Inferior parietal cortex (tissue), 1 donor: ENCODE measurements at regions not wholly inside any gene's neighbourhood (a gene's known extent, or its start where the extent isn't known, plus 50 kb on each side); places are given as distances from the start of the nearest gene placed in this dataset.
A peak's percentile ranks its signal among the peaks of the same experiment; 100 is the strongest.

Experiments
- DNase-seq: peaks from one replicate; pipeline ENCODE4 v3.0.0-alpha.2; 2016; ENCODE audit errors: extremely low spot score

DNA sequence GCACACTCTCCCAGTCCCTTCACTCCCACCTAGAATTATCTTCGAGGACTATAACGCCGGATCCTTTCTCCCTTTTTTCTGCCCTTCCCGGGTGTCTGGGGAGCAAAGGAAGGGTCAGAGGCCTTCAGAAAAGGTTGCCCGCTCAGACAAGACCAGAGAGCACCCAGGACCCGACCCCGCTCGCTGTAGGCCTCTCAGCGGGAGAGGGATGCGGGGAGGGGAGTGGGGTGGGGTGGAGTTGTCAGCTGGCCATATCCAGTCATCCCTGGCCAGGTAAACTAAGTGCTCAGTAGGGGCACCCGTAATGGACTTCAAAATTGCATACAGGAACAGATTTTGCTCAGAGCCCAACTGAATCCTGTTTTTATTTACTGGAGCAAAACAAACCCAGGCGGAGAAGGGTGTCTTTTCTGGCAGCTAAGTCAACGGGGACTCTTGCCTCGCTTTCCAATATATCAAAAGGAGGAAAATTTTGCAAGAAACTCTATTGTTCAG is 65.0 kb downstream of the NOL4 start:
- peak; percentile 22 for DNase-seq

- DNase-seq: peak; percentile 68
These were observed 65.6 kb downstream of the NOL4 start for GRCh38 chr18:34158881-34159690.

- DNase-seq: no peak
These were observed 71.0 kb downstream of the NOL4 start for GRCh38 chr18:34153711-34154110.

DNA sequence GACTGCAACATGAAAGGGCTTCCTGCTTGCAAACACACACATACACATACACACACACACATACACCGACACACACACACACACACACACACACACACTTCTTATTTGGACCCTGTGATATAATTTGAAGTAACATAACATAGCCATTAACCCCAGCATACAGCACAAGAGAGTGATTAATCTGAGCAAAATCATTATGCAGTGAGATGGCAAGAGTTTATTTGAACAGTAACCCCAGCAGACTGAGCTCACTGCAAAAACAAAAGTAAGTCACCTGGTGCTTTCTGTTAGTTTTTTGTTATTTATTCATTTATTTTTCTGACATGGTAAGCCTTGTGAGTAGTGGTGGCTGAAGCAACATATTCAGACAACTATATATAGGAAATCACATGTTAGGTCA is 93.7 kb downstream of the NOL4 start:
- DNase-seq: no peak

- DNase-seq: no peak
These were observed 96.3 kb downstream of the NOL4 start for GRCh38 chr18:34128436-34128835.

DNA sequence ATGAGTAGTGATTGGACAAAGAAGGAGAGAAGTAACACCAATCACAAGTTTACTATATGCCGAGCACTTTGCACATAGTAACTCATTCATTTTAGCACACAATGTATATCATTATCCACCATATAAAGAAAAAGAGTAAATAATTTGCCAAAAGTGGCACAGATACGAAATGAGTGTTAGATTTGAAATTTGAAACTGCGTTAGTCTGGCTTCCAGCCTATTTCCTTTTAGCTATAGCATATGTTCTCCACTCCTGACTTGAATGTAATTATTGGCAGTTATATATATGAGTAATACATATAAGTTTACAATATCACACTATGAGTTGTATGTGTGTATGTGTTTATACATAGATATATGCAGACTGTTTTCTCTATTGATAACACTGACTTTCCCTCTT is 98.6 kb downstream of the NOL4 start:
- DNase-seq: peak; percentile 16

DNA sequence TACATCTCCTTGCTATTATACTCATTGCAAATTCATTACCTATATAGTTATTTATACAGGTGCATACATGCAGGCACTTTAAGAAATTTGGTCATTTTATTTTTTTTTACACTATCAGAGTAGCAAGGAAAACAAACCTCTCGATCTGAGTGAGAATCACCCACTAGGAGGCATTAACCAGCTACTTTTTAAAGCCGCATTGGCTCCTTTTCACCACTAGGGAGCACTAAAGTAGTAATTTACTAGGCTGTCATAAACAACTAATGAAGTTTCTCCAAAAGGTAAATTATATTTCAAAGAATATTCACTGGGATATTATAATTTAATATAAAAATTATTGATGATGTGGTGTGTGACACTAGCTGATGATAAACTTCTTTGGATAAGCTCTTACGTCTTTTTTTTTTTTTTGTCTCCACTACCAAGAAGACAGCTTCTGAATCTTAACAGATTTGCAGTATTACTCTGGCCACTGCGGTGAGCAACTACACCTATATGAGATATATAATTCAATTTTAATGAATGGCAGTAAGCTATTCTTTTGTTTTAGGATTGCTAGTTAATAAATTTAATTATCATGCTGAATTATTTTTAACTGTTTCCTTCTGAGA is 101.9 kb downstream of the NOL4 start:
- DNase-seq: peak; percentile 79

GRCh38 chr18:34121200-34121721 is 103.5 kb downstream of the NOL4 start:
- no peak for DNase-seq

GRCh38 chr18:34120294-34120693 is 104.4 kb downstream of the NOL4 start:
- no peak for DNase-seq

- DNase-seq: no peak
These were observed 107.4 kb downstream of the NOL4 start for GRCh38 chr18:34117319-34117718.

GRCh38 chr18:34115409-34116081 is 109.2 kb downstream of the NOL4 start:
- DNase-seq: no peak

GRCh38 chr18:34114996-34115395 is 109.7 kb downstream of the NOL4 start:
- DNase-seq: no peak

- no peak for DNase-seq
These were observed 116.5 kb downstream of the NOL4 start for GRCh38 chr18:34108206-34108605.

DNA sequence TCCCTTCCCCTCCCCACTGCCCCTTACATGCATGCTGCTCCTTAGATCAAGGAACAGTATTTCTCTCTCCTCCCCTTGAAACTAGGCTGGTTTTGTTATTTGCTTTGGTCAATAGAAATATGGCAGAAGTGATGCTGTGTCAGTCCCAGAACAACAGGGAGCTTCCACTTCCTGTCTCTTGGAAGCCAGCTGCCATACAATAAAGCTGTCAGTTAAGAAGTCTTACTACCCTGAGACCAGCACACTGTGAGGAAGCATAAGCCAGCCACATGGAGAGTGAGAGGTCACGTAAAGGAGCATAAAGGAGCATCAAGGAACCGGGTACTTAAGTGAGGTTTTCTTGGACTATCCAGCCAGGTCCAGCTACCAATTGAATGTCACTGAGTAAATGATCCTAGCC is 126.6 kb downstream of the NOL4 start:
- no peak for DNase-seq

- DNase-seq: no peak
These were observed 127.4 kb downstream of the NOL4 start for GRCh38 chr18:34097312-34097711.

DNA sequence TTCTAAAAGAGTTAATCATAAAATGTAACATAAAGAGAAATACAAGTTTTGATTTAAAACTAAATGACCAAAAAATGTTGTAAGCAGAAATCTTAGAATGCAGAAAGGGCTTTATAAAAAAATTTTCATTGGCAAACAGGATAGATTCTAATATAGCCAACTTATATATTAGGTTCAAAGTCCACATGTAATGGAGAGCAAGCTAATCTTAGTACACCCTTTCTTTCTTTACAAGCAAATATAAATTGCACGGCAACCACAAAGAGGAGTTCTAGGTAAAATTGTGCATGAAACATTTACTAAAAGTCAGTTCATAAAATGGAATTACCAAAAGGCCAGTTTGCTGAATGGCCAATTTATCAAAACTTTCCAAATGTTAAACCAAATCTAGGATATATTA is 130.6 kb downstream of the NOL4 start:
- DNase-seq: no peak

GRCh38 chr18:34092796-34093195 is 131.9 kb downstream of the NOL4 start:
- no peak for DNase-seq

DNA sequence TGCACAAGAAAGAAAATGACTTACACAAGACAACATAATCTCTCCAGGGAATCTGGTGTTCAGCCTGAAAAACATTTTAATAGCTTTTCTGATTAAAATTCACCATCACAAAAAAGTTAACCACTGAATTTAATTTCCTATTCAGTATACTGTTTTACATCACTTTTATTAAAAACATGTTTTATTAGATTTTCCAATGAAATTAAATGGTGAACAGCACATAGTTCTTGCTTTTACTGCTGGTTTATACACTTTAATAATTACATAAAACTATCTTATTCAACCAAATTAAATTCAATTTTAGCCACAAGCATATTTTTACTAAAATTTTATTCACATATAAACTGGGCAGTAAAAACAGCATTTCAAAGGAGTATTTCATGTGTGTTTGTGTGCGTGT is 138.3 kb downstream of the NOL4 start:
- no peak for DNase-seq

- no peak for DNase-seq
These were observed 139.5 kb downstream of the NOL4 start for GRCh38 chr18:34085140-34085739.

- DNase-seq: no peak
These were observed 140.1 kb downstream of the NOL4 start for GRCh38 chr18:34084635-34085034.

DNA sequence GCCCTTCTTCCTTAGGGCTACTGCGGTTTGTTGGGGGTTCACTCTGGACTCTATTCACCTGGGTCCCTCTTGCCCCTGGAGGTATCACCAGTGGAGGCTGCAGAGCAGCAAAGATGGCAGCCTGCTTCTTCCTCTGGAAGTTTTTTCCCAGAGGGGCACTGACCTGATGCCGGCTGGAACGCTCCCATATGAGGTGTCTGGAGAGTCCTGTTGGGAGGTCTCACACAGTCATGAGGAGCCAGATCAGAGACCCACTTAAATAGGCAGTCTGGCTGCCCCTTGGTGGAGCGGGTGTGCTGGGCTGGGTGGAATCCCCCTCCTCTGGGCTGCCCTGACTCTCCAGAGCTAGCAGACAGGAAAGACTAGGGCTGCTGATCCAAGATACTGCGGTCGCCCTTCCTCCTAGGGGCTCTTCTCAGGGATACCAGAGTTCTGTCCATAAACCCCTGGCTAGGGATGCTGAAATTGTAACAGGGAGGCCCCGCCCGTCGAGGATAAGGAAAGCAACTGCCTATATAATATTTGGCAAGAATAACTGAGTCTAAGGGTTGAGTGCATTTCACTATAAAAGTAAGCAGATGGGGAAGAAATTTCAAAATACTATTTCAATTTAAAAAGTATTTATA is 140.7 kb downstream of the NOL4 start:
- no peak for DNase-seq

DNA sequence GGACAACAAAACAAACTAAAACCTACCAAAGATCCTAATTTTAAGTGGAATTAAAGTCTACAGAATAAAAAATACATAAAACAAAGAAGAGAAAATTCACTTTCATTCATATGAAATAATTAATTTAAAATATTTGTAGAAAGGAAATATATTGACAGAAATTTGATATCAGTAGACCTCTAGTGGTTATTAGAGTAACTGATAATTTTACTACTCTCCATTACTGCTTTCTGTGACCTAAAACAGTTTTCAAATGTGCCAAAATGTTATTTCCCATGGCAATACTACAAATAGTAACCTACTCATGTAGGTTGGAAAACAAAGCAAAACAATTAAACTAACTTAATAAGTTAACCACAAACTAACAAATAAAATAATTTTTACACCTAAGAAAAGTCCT is 147.1 kb downstream of the NOL4 start:
- no peak for DNase-seq
